Panc1 (cell line): ENCODE measurements at regions not wholly inside any gene's neighbourhood (a gene's known extent, or its start where the extent isn't known, plus 50 kb on each side); places are given as distances from the start of the nearest gene placed in this dataset.

ENCODE experiments used
- ATAC-seq: fragments of 200-7000 bp; cut with Tn5 transposase; 2 replicates; pipeline ENCODE4 v1.9.1; 2020; ENCODE audit warnings: mild to moderate bottlenecking, moderate library complexity
- BruUV-seq: library from RNA; stranded (reverse); fragments of 400-500 nt; replicated peaks from 2 replicates; lab custom pipeline; 2021; lab: Mats Ljungman, UMichigan
- CTCF ChIA-PET: fragments of 300-600 bp; sonication (Branson Sonifier 250); formaldehyde crosslinking; loops from one replicate; lab custom pipeline; 2022; ENCODE audit warnings: antibody characterized with exemption; lab: Charles Lee
- POLR2A ChIA-PET: fragments of 300-600 bp; sonication (Branson Sonifier 250); formaldehyde crosslinking; loops from one replicate; lab custom pipeline; 2022; ENCODE audit warnings: antibody characterized with exemption; lab: Charles Lee
- DNase-seq: peaks from one replicate; pipeline ENCODE4 v3.0.0-alpha.2; 2010; ENCODE audit warnings: low read depth, low spot score
- H3K27ac ChIP-seq: 2 replicates; pipeline ENCODE4 v1.5.1; 2011; ENCODE audit warnings: mild to moderate bottlenecking, low read length, inconsistent platforms
- H3K27me3 ChIP-seq: fragments of 200-500 bp; sonication (Bioruptor generic); 2 replicates; pipeline ENCODE4 v1.6.0; 2014; ENCODE audit warnings: low read length, inconsistent platforms; ENCODE audit not compliant: control insufficient read depth, insufficient read depth
- H3K36me3 ChIP-seq: fragments of 200-500 bp; sonication (Bioruptor generic); 2 replicates; pipeline ENCODE4 v1.5.1; 2014; ENCODE audit warnings: inconsistent platforms, mild to moderate bottlenecking, low read length, moderate library complexity; ENCODE audit not compliant: control insufficient read depth, insufficient read depth
- H3K4me1 ChIP-seq: 2 replicates; pipeline ENCODE4 v1.5.1; 2011; ENCODE audit warnings: inconsistent platforms, mild to moderate bottlenecking, low read length, moderate library complexity; ENCODE audit not compliant: control insufficient read depth, insufficient read depth
- H3K4me3 ChIP-seq, 2 experiments: 2 replicates each; pipeline ENCODE4 v1.5.1; 2011 to 2012; ENCODE audit warnings: low read depth in 2 of 2, low read length in 2 of 2, mild to moderate bottlenecking in 2 of 2, inconsistent platforms in 1 of 2, moderate library complexity in 1 of 2
- H3K9me3 ChIP-seq: fragments of 200-500 bp; sonication (Bioruptor generic); 2 replicates; pipeline ENCODE4 v1.5.1; 2014; ENCODE audit warnings: low read depth, mild to moderate bottlenecking, inconsistent platforms, low read length, moderate library complexity; ENCODE audit not compliant: control insufficient read depth, insufficient read depth
- CTCF ChIP-seq: fragments of 450-650 bp; IDR thresholded peaks from 2 replicates; pipeline ENCODE4 v1.5.1; 2017; ENCODE audit warnings: mild to moderate bottlenecking
- POLR2AphosphoS5 ChIP-seq: IDR thresholded peaks from 2 replicates; pipeline ENCODE4 v1.6.1; 2012; ENCODE audit warnings: mild to moderate bottlenecking, low read depth, low read length, moderate library complexity
- REST ChIP-seq, 2 experiments: IDR thresholded peaks; 2 replicates each; pipeline ENCODE4 v1.6.1; 2011 to 2012; ENCODE audit warnings: low read depth in 2 of 2, control low read depth in 1 of 2, low read length in 1 of 2, mild to moderate bottlenecking in 1 of 2, moderate library complexity in 1 of 2; ENCODE audit not compliant: insufficient read depth in 1 of 2
- SIN3A ChIP-seq: IDR thresholded peaks from 2 replicates; pipeline ENCODE4 v1.6.1; 2012; ENCODE audit warnings: low read depth, mild to moderate bottlenecking, low read length, moderate library complexity, borderline replicate concordance; ENCODE audit not compliant: insufficient read depth
- TCF7L2 ChIP-seq: IDR thresholded peaks from 2 replicates; pipeline ENCODE4 v1.6.1; 2011; ENCODE audit warnings: mild to moderate bottlenecking, low read depth, low read length, inconsistent platforms
- in situ Hi-C: cut with HindIII; loops from 2 replicates; pipeline ENCODE4 v1.10.0; 2016; ENCODE audit warnings: low sequenced_read_pairs, low pct_unique_long_range_greater_than_20kb
- intact Hi-C: fragments of 100-400 bp; cut with micrococcal nuclease; formaldehyde crosslinking; loops from one replicate; pipeline ENCODE4 v1.10.0; 2022; ENCODE audit not compliant: unreplicated experiment

- TF ChIP-seq CTCF: no peak; the same call in 1 of the 2 replicates
These were observed 53.6 kb upstream of the FRMD1 start (continued) for GRCh38 chr6:168132531-168133167.

GRCh38 chr6:168131464-168132415, 52.7 kb upstream of the FRMD1 start:
- Histone ChIP-seq H3K27ac (no peak overlapping the region), H3K27me3 (no peaks in the 10 kb centered on the region), H3K9me3 (no peaks in the 10 kb centered on the region), H3K36me3 (no peaks in the 10 kb centered on the region), H3K4me1 (peaks cover 7% of the 10 kb centered on the region), H3K4me3 (no peak overlapping the region)
- in situ Hi-C loops (no loop called here), intact Hi-C loops (loop anchor here (5.0 kb wide), 2 partner anchors 69 to 224 kb away; no protein-coding TSS in a partner anchor)
- TF ChIP-seq REST (IDR thresholded peaks at IDR 0.05; ENCODE audit: insufficient read depth in 1 of 2, low read depth in 2 of 2, low read length in 1 of 2) (no peak), POLR2AphosphoS5 (no peak), TCF7L2 (no peak), SIN3A (no peak), CTCF (no peak)
- no TSS peak for BruUV-seq
- ATAC-seq (no peak), DNase-seq (no peak)
- ChIA-PET CTCF (interaction anchor here (1.0 to 1.6 kb wide), 2 partner anchors 71 to 87 kb away, joined by 6 to 8 read pairs; no protein-coding TSS in a partner anchor), POLR2A (interaction anchor here (0.6 kb wide), 1 partner anchor 45 kb away, joined by 3 read pairs; no protein-coding TSS in a partner anchor)
